HEK293 (cell line): ENCODE measurements at regions not wholly inside any gene's neighbourhood (a gene's known extent, or its start where the extent isn't known, plus 50 kb on each side); places are given as distances from the start of the nearest gene placed in this dataset.
A peak's percentile ranks its signal among the peaks of the same experiment; 100 is the strongest.

Experiments
- CTCF ChIA-PET: fragments of 350-600 bp; formaldehyde crosslinking; extraction: SDS; loops from one replicate; lab custom pipeline; 2021; ENCODE audit warnings: antibody characterized with exemption; lab: Yijun Ruan, JAX
- POLR2A ChIA-PET: fragments of 300-600 bp; formaldehyde crosslinking; extraction: SDS; loops from one replicate; lab custom pipeline; 2020; ENCODE audit warnings: antibody characterized with exemption, inconsistent platforms; lab: Yijun Ruan, JAX
- H3K27ac ChIP-seq: fragments of 200-500 bp; sonication (Bioruptor generic); 2 replicates; pipeline ENCODE4 v1.5.1; 2014; ENCODE audit warnings: low read depth, low read length, control low read depth, inconsistent platforms; ENCODE audit errors: extremely low read depth
- H3K36me3 ChIP-seq, 2 experiments: fragments of 200-500 bp in 1 of 2; sonication (Bioruptor generic) in 1 of 2; 1 replicate in 1 of 2; 2 replicates in 1 of 2; pipeline ENCODE4 v1.5.1; 2014 to 2017; ENCODE audit warnings: inconsistent platforms in 2 of 2, low read length in 2 of 2; ENCODE audit not compliant: control insufficient read depth in 2 of 2, insufficient read depth in 1 of 2
- H3K4me1 ChIP-seq: fragments of 200-500 bp; sonication (Bioruptor generic); 2 replicates; pipeline ENCODE4 v1.5.1; 2014; ENCODE audit warnings: mild to moderate bottlenecking, low read length, inconsistent platforms; ENCODE audit not compliant: control insufficient read depth, insufficient read depth
- H3K4me3 ChIP-seq: 2 replicates; pipeline ENCODE4 v1.5.1; 2011; ENCODE audit warnings: low read depth, mild to moderate bottlenecking, control low read depth, low read length, moderate library complexity
- H3K9me3 ChIP-seq: fragments of 200-500 bp; sonication (Bioruptor generic); 2 replicates; pipeline ENCODE4 v1.5.1; 2014; ENCODE audit warnings: low read depth, low read length, inconsistent platforms; ENCODE audit not compliant: control insufficient read depth, insufficient read depth
- HOXA7 ChIP-seq: sonication (generic); formaldehyde crosslinking; IDR thresholded peaks from 2 replicates; pipeline ENCODE4 v1.8.1; 2022; ENCODE audit warnings: missing genetic modification reagents, borderline replicate concordance
- KLF16 ChIP-seq: fragments of 450-650 bp; formaldehyde crosslinking; IDR thresholded peaks from 2 replicates; pipeline ENCODE4 v1.5.1; 2017; ENCODE audit warnings: missing biosample characterization, missing genetic modification characterization
- SETDB1 ChIP-seq: IDR thresholded peaks from one replicate; pipeline ENCODE4 v1.6.1; 2017; ENCODE audit warnings: mild to moderate bottlenecking, low read length, moderate library complexity, mixed read lengths; ENCODE audit not compliant: insufficient read length
- SP2 ChIP-seq: fragments of 450-650 bp; formaldehyde crosslinking; IDR thresholded peaks from 2 replicates; pipeline ENCODE4 v1.5.1; 2016; ENCODE audit warnings: missing biosample characterization, missing genetic modification characterization
- ZBTB8A ChIP-seq: fragments of 450-650 bp; formaldehyde crosslinking; IDR thresholded peaks from 2 replicates; pipeline ENCODE4 v1.5.1; 2016; ENCODE audit warnings: missing biosample characterization, missing genetic modification characterization
- ZNF266 ChIP-seq: fragments of 450-650 bp; formaldehyde crosslinking; IDR thresholded peaks from 2 replicates; pipeline ENCODE4 v1.5.1; 2016; ENCODE audit warnings: missing biosample characterization, missing genetic modification characterization, low read depth
- ZNF341 ChIP-seq: fragments of 450-650 bp; formaldehyde crosslinking; IDR thresholded peaks from 2 replicates; pipeline ENCODE4; 2016; ENCODE audit warnings: low read depth, missing biosample characterization, missing genetic modification characterization
- ZNF350 ChIP-seq: fragments of 450-650 bp; formaldehyde crosslinking; IDR thresholded peaks from 2 replicates; pipeline ENCODE4 v1.5.0; 2017; ENCODE audit warnings: missing biosample characterization, mild to moderate bottlenecking, missing genetic modification characterization
- ZNF366 ChIP-seq: fragments of 450-650 bp; formaldehyde crosslinking; conservative IDR thresholded peaks from 2 replicates; pipeline ENCODE4 v1.5.1; 2016; ENCODE audit warnings: missing biosample characterization, missing genetic modification characterization
- ZNF560 ChIP-seq: fragments of 450-650 bp; formaldehyde crosslinking; IDR thresholded peaks from 2 replicates; pipeline ENCODE4 v1.5.1; 2017; ENCODE audit warnings: missing biosample characterization, missing genetic modification characterization, borderline replicate concordance
- ZNF596 ChIP-seq: fragments of 450-650 bp; IDR thresholded peaks from 2 replicates; pipeline ENCODE4 v1.5.0; 2018; ENCODE audit warnings: missing biosample characterization, mild to moderate bottlenecking, missing genetic modification characterization, moderate library complexity
- ZNF624 ChIP-seq: fragments of 450-650 bp; formaldehyde crosslinking; IDR thresholded peaks from 2 replicates; pipeline ENCODE4 v1.5.1; 2017; ENCODE audit warnings: missing biosample characterization, missing genetic modification characterization
- ZNF639 ChIP-seq: fragments of 450-650 bp; formaldehyde crosslinking; IDR thresholded peaks from 2 replicates; pipeline ENCODE4 v1.5.1; 2016; ENCODE audit warnings: missing biosample characterization, missing genetic modification characterization
- ZNF645 ChIP-seq: fragments of 450-650 bp; formaldehyde crosslinking; IDR thresholded peaks from 2 replicates; pipeline ENCODE4; 2016; ENCODE audit warnings: missing biosample characterization, missing genetic modification characterization
- ZNF785 ChIP-seq: fragments of 450-650 bp; formaldehyde crosslinking; IDR thresholded peaks from 2 replicates; pipeline ENCODE4 v1.5.1; 2016; ENCODE audit warnings: missing biosample characterization, missing genetic modification characterization
- ZSCAN18 ChIP-seq: fragments of 450-650 bp; formaldehyde crosslinking; IDR thresholded peaks from 2 replicates; pipeline ENCODE4 v1.5.1; 2016; ENCODE audit warnings: missing biosample characterization, missing genetic modification characterization
- ZSCAN30 ChIP-seq: fragments of 450-650 bp; IDR thresholded peaks from 2 replicates; pipeline ENCODE4 v1.5.1; 2018; ENCODE audit warnings: missing biosample characterization, mild to moderate bottlenecking, missing genetic modification characterization, moderate library complexity
- ZXDB ChIP-seq: fragments of 450-650 bp; formaldehyde crosslinking; IDR thresholded peaks from 2 replicates; pipeline ENCODE4 v1.5.1; 2016; ENCODE audit warnings: missing biosample characterization, missing genetic modification characterization

GRCh38 chr2:118772487-118773200 lies 74.8 kb downstream of the EN1 start:
- POLR2A ChIA-PET: no interaction called here

GRCh38 chr2:118769707-118770400 lies 77.6 kb downstream of the EN1 start:
- no peak overlapping the region for H3K27ac ChIP-seq
- TF ChIP-seq HOXA7 (CRISPR knock-in tag) (no peak), ZNF366 (tag by site-specific recombination) (0 out of 2 replicates have a peak, but pooled peaks have one; percentile 27)
- ChIA-PET CTCF (no interaction called here), POLR2A (no interaction called here)
- H3K4me1 ChIP-seq: no peaks in the 10 kb centered on the region
- H3K9me3 ChIP-seq: no peaks in the 10 kb centered on the region
- no peak overlapping the region for H3K4me3 ChIP-seq
- H3K36me3 ChIP-seq: no peaks in the 10 kb centered on the region

More at GRCh38 chr2:118772487-118773200, 74.8 kb downstream of the EN1 start:
- TF ChIP-seq ZNF341 (no peak), ZNF596 (tag by site-specific recombination) (peak; percentile 54)
- CTCF ChIA-PET: interaction anchor here (1.3 kb wide), 1 partner anchor 76 kb away, joined by 3 read pairs; no protein-coding TSS in a partner anchor
- no peaks in the 10 kb centered on the region for H3K36me3 ChIP-seq
- H3K27ac ChIP-seq: no peak overlapping the region
- no peaks in the 10 kb centered on the region for H3K9me3 ChIP-seq
- no peak overlapping the region for H3K4me3 ChIP-seq
- no peaks in the 10 kb centered on the region for H3K4me1 ChIP-seq

GRCh38 chr2:118766871-118767270 lies 80.6 kb downstream of the EN1 start:
- Histone ChIP-seq H3K4me1 (no peaks in the 10 kb centered on the region), H3K4me3 (no peak overlapping the region)
- POLR2A ChIA-PET: no interaction called here
- TF ChIP-seq ZNF785 (tag by site-specific recombination): no peak
- TF ChIP-seq ZNF645 (tag by site-specific recombination): no peak
- no peak for TF ChIP-seq ZNF624 (tag by site-specific recombination)
- no peak for TF ChIP-seq ZNF350 (tag by site-specific recombination)
- TF ChIP-seq ZNF560 (tag by site-specific recombination): no peak
- no peak for TF ChIP-seq SP2 (tag by site-specific recombination)
- TF ChIP-seq ZSCAN18 (tag by site-specific recombination): no peak
- no peak for TF ChIP-seq ZXDB (tag by site-specific recombination)
- TF ChIP-seq ZBTB8A (tag by site-specific recombination): no peak
- no peak for TF ChIP-seq ZNF266 (tag by site-specific recombination)
- TF ChIP-seq KLF16 (tag by site-specific recombination): no peak
- TF ChIP-seq ZNF639 (tag by site-specific recombination): no peak
- TF ChIP-seq ZSCAN30: no peak
- TF ChIP-seq SETDB1: no peak
- TF ChIP-seq, all 188 proteins: peak for 0
- CTCF ChIA-PET: interaction anchor here (0.6 kb wide), 1 partner anchor 126 kb away, joined by 3 read pairs; no protein-coding TSS in a partner anchor
- H3K9me3 ChIP-seq: no peaks in the 10 kb centered on the region
- no peaks in the 10 kb centered on the region for H3K36me3 ChIP-seq
- H3K27ac ChIP-seq: no peak overlapping the region
